ENCODE measurements at regions not wholly inside any gene's neighbourhood (a gene's known extent, or its start where the extent isn't known, plus 50 kb on each side); places are given as distances from the start of the nearest gene placed in this dataset.

GRCh38 chr11:92888696-92889095 is 80.8 kb upstream of the MTNR1B start (continued):
- TF ChIP-seq ZNF592 (IDR thresholded peaks at IDR 0.05) (no peak), SRF (CRISPR knock-in tag; IDR thresholded peaks at IDR 0.05) (no peak), MAFG (tag; conservative IDR thresholded peaks at IDR 0.05) (peak; percentile 98), ZNF644 (tag; IDR thresholded peaks at IDR 0.05; ENCODE audit: low read depth) (no peak)

GRCh38 chr11:92890846-92891245 is 78.6 kb upstream of the MTNR1B start:
- intact Hi-C loops (cut with micrococcal nuclease) = no loop called here
- CTCF ChIA-PET (ENCODE audit: low intra/inter-chr PET ratio) = no interaction called here
- H3K27me3 ChIP-seq (ENCODE audit: control insufficient read depth in 2 of 2, insufficient read depth in 2 of 2, low read length in 2 of 2) = no peaks in the 10 kb centered on the region
- no peaks in the 10 kb centered on the region for H4K20me1 ChIP-seq (replicated peaks; ENCODE audit: control insufficient read depth, insufficient read depth, low read length)
- DNase-seq (ENCODE audit: extremely low read depth in 1 of 4, low spot score in 3 of 4) (no peak), ATAC-seq (no peak), FAIRE-seq (no peak)
- H3K4me3 ChIP-seq = no peak overlapping the region
- WGBS (ENCODE audit: insufficient coverage, low coverage, missing lambda C conversion rate) = under 1% methylated on average over 10 of the region's 11 CpGs
- H3K9ac ChIP-seq (ENCODE audit: insufficient read depth in 1 of 2, low read depth in 2 of 2, low read length in 2 of 2) = no peak overlapping the region
- POLR2A ChIA-PET = no interaction called here
- no peak overlapping the region for H3K27ac ChIP-seq (ENCODE audit: extremely low read depth, low read depth, low read length)
- no peaks in the 10 kb centered on the region for H3K36me3 ChIP-seq (ENCODE audit: control insufficient read depth, insufficient read depth, low read length)
- BruUV-seq (replicated peaks) = no TSS peak
- no peak overlapping the region for H3K4me2 ChIP-seq (ENCODE audit: insufficient read depth, low read length)
- no peaks in the 10 kb centered on the region for H3K9me3 ChIP-seq (replicated peaks; ENCODE audit: control insufficient read depth, insufficient read depth, low read depth, low read length)
- in situ Hi-C loops (cut with MboI) = no loop called here
- no peaks in the 10 kb centered on the region for H3K79me2 ChIP-seq (ENCODE audit: control insufficient read depth, insufficient read depth, low read length)
- H3K4me1 ChIP-seq (replicated peaks in 1 of 2; ENCODE audit: control insufficient read depth in 2 of 2, insufficient read depth in 2 of 2, low read length in 2 of 2) = no peaks in the 10 kb centered on the region
- no peaks in the 10 kb centered on the region for H3K9me1 ChIP-seq (ENCODE audit: control insufficient read depth, insufficient read depth, low read length)
- no peak overlapping the region for H2AFZ ChIP-seq (ENCODE audit: low read depth, low read length)
- no peak for TF ChIP-seq STAT6 (CRISPR knock-in tag; IDR thresholded peaks at IDR 0.05)
- no peak for TF ChIP-seq ZNF764 (CRISPR knock-in tag; IDR thresholded peaks at IDR 0.05; ENCODE audit: low read depth)
- no peak for TF ChIP-seq ELF4 (CRISPR knock-in tag; IDR thresholded peaks at IDR 0.05)
- TF ChIP-seq RBFOX2 (IDR thresholded peaks at IDR 0.05; ENCODE audit: low read depth, low read length) = no peak
- TF ChIP-seq USF1 (CRISPR knock-in tag; IDR thresholded peaks at IDR 0.05) = no peak
- no peak for TF ChIP-seq ZNF232 (CRISPR knock-in tag; IDR thresholded peaks at IDR 0.05)
- TF ChIP-seq FUS (optimal IDR thresholded peaks at IDR 0.05; ENCODE audit: low read depth, low read length) = no peak
- TF ChIP-seq ZNF511 (CRISPR knock-in tag; IDR thresholded peaks at IDR 0.05) = no peak
- TF ChIP-seq ZNF217 (CRISPR knock-in tag; IDR thresholded peaks at IDR 0.05) = no peak
- no peak for TF ChIP-seq ZBTB17 (CRISPR knock-in tag; IDR thresholded peaks at IDR 0.05)
- TF ChIP-seq BHLHE40 (IDR thresholded peaks at IDR 0.05; ENCODE audit: low read length) = no peak

Measured in K562 (cell line).